ENCODE measurements at regions not wholly inside any gene's neighbourhood (a gene's known extent, or its start where the extent isn't known, plus 50 kb on each side); places are given as distances from the start of the nearest gene placed in this dataset.
"Not testable (repeated sequence)": the region's sequence is repeated elsewhere in the genome, so short reads cannot be mapped to it uniquely, and the experiment has no call there.

GRCh38 chrX:142483965-142484364 lies 278.9 kb upstream of the MAGEC2 start:
- no peak for DNase-seq

- no peak for DNase-seq
These were observed 241.3 kb upstream of the MAGEC2 start for GRCh38 chrX:142446349-142446748.

GRCh38 chrX:142428916-142429315 lies 223.8 kb upstream of the MAGEC2 start:
- DNase-seq: no peak

- not testable (repeated sequence) for DNase-seq
These were observed 185.9 kb upstream of the MAGEC2 start for GRCh38 chrX:142390998-142391397.

DNA sequence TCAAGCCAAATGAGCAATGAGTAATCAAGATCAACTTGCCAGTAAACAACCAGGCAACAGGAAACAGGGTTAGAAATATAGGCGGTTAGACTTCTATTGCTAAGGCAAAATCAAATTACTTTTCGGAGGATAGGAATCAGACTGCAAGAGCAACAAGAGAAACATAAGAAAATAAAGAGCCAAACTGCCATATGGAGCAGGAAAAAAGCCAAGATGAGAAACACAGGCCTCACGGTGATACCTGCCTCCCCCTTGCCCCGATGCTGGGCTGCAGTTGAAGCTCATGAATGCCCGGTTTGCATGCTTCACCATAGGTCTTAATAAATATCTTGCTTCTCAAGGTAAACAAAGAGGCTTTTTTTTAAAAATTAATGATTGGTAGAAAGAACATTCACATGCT lies 158.4 kb upstream of the MAGEC2 start:
- DNase-seq: peak in 1 of 2 experiments; percentile 22

GRCh38 chrX:142359331-142359730 lies 154.2 kb upstream of the MAGEC2 start:
- DNase-seq: no peak

- no peak for DNase-seq
These were observed 122.1 kb upstream of the MAGEC2 start for GRCh38 chrX:142327182-142327581.

DNA sequence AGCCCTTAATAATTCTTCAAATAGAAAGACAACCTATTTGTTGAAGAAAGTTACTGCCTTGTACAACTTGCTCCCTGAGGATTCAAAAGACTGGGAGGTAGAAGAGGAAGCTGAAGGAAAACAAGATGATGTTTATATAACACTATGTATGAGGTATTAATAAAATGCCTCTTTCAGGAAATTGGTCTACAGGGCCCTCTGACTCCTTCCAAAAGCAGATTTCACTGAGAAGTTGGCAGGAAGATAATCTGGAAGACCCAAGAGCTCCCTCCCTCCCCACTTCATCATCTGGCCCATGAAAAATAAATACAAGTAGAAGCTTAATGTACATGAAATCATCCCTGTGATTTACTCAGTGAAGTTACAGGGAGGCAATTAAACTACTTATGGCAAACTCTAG lies 107.5 kb upstream of the MAGEC2 start:
- DNase-seq: no peak

DNA sequence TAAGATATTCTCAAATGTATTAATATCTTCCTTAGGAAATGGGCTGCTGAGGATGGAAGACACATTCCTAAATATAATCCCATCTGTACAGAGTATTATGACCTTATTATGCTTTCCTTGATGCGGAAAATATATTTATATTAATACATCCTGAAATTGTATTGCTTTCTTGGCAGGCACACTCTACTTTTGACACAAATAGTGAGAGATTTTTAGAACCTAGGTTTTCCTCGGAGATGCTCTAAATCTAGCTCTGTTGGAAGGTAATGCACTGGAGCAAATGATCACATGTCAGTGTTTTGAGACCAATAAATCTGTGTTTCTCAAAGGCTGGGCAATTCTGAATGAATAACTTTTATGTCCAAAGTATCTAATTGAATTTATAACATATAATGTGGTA lies 94.3 kb upstream of the MAGEC2 start:
- DNase-seq: no peak

DNA sequence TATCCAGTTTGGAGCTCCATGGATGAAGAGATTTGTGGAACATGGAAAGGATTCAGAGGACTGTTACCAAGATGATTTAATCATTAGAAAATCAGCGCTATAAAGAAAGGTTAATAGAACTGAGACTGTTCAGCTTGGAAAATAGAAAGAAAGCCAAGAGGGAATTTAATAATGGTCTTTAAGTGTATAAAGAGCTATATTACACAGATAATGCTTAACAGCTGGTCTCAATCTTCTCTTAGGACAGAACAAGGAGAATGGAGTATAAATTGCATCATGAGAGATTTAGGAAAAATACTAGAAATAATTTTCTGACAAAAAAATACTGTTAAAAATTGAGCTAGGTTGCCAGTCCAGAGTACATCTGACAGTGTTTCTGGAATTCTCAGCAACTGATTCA lies 91.3 kb upstream of the MAGEC2 start:
- DNase-seq: no peak

DNA sequence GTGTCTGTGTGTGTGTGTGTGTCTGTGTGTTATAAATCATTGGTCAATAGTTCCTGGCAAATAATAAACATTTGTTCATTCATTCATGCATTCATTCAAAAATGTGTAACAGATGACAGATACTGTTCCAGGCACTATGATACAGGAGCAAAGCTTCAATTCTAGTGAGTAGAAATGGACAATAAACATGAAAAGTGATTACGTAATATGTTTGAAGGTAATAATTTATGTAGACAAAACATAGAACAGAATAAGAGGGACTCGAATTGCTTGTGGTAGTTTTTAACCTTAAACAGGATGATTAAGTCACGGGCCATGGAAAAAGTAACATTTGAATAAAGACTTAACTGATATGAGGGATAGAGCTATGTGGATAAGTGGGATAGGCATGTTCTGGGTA lies 90.1 kb upstream of the MAGEC2 start:
- DNase-seq: no peak

GRCh38 chrX:142270166-142270565 lies 65.1 kb upstream of the MAGEC2 start:
- DNase-seq: peak in 1 of 2 experiments; percentile 50

GRCh38 chrX:142266417-142266816 lies 61.3 kb upstream of the MAGEC2 start:
- no peak for DNase-seq

DNA sequence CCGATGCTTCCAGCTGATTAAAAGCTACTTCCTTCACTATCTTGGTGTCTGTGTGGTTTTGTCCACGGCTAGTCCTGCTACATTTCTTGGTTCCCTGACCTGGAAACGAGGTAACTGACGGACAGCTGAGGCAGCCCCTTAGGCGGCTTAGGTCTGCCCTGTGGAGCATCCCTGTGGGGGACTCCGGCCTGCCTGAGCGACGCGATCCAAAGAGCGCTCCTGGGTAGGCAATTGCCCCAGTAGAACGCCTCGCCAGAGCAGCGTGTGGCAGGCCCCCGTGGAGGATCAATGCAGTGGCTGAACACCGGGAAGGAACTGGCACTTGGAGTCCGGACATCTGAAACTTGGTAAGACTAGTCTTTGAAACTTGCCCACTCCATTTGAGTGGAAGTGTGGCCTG lies 60.5 kb upstream of the MAGEC2 start:
- DNase-seq: not testable (repeated sequence)

DNA sequence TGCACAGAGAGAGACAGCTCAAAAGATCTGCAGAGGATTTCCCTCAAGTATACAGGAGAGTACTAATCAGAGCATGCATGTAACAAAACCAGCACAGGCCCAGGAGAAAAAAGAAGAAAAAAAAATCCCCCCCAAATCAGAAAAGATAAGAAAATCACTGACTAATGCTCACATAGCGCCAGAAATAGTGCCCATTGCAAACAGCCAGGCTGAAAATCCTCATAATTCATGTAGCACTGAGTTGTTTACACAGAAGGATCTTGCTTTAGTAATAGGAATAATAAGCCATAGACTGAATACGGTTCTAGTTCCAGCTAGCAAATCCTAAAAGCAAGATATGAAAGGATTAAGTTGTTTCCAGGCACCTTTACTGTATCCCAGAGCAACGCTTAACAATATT lies 51.8 kb upstream of the MAGEC2 start:
- DNase-seq: no peak
